HCT116 (cell line): ENCODE measurements at regions not wholly inside any gene's neighbourhood (a gene's known extent, or its start where the extent isn't known, plus 50 kb on each side); places are given as distances from the start of the nearest gene placed in this dataset.

Experiments
- ATAC-seq: fragments of 200-7000 bp; cut with Tn5 transposase; 2 replicates; pipeline ENCODE4 v1.9.1; 2020; ENCODE audit warnings: mild to moderate bottlenecking, moderate library complexity
- BruUV-seq: library from RNA; stranded (reverse); fragments of 400-500 nt; replicated peaks from 2 replicates; lab custom pipeline; 2021; lab: Mats Ljungman, UMichigan
- CTCF ChIA-PET: fragments of 300-600 bp; sonication (Branson Sonifier 250); formaldehyde crosslinking; loops from one replicate; lab custom pipeline; 2021; ENCODE audit warnings: antibody characterized with exemption; lab: Charles Lee
- POLR2A ChIA-PET: fragments of 300-600, 350-600 bp; sonication (Branson Sonifier 250); formaldehyde crosslinking; loops from one replicate; lab custom pipeline; 2021; ENCODE audit warnings: antibody characterized with exemption; lab: Charles Lee
- RAD21 ChIA-PET, 2 experiments: fragments of 300-600 bp; sonication (Branson Sonifier 250); formaldehyde crosslinking; loops; one replicate each; lab custom pipeline; 2023; ENCODE audit warnings: low total read pairs in 2 of 2; ENCODE audit not compliant: uncharacterized antibody in 2 of 2, unreplicated experiment in 2 of 2, low non-redundant PET in 1 of 2; lab: Charles Lee
- DNase-seq: peaks from one replicate; pipeline ENCODE4 v3.0.0-alpha.2; 2010; ENCODE audit warnings: low read depth, low spot score
- H2AFZ ChIP-seq: fragments of 200-600 bp; shearing (Covaris generic), sonication (generic); 2 replicates; pipeline ENCODE4 v1.6.1; 2017; ENCODE audit warnings: low read depth, mixed run types, mixed read lengths, antibody characterized with exemption, low read length; ENCODE audit not compliant: poor library complexity, severe bottlenecking
- H3K27ac ChIP-seq: 2 replicates; pipeline ENCODE4 v1.5.1; 2012; ENCODE audit warnings: low read depth, low read length
- H3K27me3 ChIP-seq: fragments of 200-600 bp; sonication (generic); 2 replicates; pipeline ENCODE4 v1.6.1; 2016; ENCODE audit warnings: mixed run types, low read length, mixed read lengths; ENCODE audit not compliant: insufficient read depth
- H3K36me3 ChIP-seq, 2 experiments: fragments of 200-500 bp in 1 of 2; fragments of 200-600 bp in 1 of 2; sonication (Bioruptor generic) in 1 of 2; sonication (generic) in 1 of 2; 2 replicates each; pipeline versions ENCODE4 v1.5.1 to v1.6.1; 2014 to 2016; ENCODE audit warnings: low read length in 2 of 2, inconsistent platforms in 1 of 2, mixed read lengths in 1 of 2, mixed run types in 1 of 2; ENCODE audit not compliant: insufficient read depth in 2 of 2, control insufficient read depth in 1 of 2
- H3K4me1 ChIP-seq, 2 experiments: fragments of 200-600 bp in 1 of 2; sonication (generic) in 1 of 2; 2 replicates each; pipeline versions ENCODE4 v1.5.1 to v1.6.1; 2012 to 2017; ENCODE audit warnings: low read length in 2 of 2, inconsistent platforms in 1 of 2, mild to moderate bottlenecking in 1 of 2, mixed read lengths in 1 of 2, mixed run types in 1 of 2, moderate library complexity in 1 of 2; ENCODE audit not compliant: insufficient read depth in 2 of 2, control insufficient read depth in 1 of 2
- H3K4me2 ChIP-seq: fragments of 200-600 bp; sonication (generic); 2 replicates; pipeline ENCODE4 v1.6.1; 2017; ENCODE audit warnings: mixed run types, low read length, mixed read lengths
- H3K4me3 ChIP-seq, 2 experiments: fragments of 200-600 bp in 1 of 2; sonication (generic) in 1 of 2; replicated peaks in 1 of 2; 2 replicates each; pipeline ENCODE4 v1.5.1; 2011 to 2016; ENCODE audit warnings: low read length in 2 of 2, control low read depth in 1 of 2, low read depth in 1 of 2, mild to moderate bottlenecking in 1 of 2, mixed read lengths in 1 of 2, mixed run types in 1 of 2
- H3K79me2 ChIP-seq: fragments of 200-600 bp; sonication (generic); 2 replicates; pipeline ENCODE4 v1.6.1; 2017; ENCODE audit warnings: mild to moderate bottlenecking, mixed run types, low read length, moderate library complexity, mixed read lengths; ENCODE audit not compliant: insufficient read depth
- H3K9ac ChIP-seq: fragments of 200-600 bp; sonication (generic); 2 replicates; pipeline ENCODE4 v1.6.1; 2016; ENCODE audit warnings: low read length, mixed read lengths
- H3K9me2 ChIP-seq: fragments of 200-600 bp; sonication (generic), shearing (Covaris generic); 2 replicates; pipeline ENCODE4 v1.6.1; 2017; ENCODE audit warnings: mixed run types, mild to moderate bottlenecking, moderate library complexity; ENCODE audit not compliant: insufficient read depth
- H3K9me3 ChIP-seq, 2 experiments: fragments of 200-500 bp in 1 of 2; fragments of 200-600 bp in 1 of 2; sonication (Bioruptor generic) in 1 of 2; sonication (generic) in 1 of 2; 2 replicates each; pipeline ENCODE4 v1.6.1; 2014 to 2017; ENCODE audit warnings: low read length in 2 of 2, mixed read lengths in 2 of 2, inconsistent platforms in 1 of 2, low read depth in 1 of 2, mild to moderate bottlenecking in 1 of 2, mixed run types in 1 of 2, moderate library complexity in 1 of 2; ENCODE audit not compliant: control insufficient read depth in 1 of 2, insufficient read depth in 1 of 2
- H4K20me1 ChIP-seq: fragments of 200-600 bp; sonication (generic), shearing (Covaris generic); 2 replicates; pipeline ENCODE4 v1.6.1; 2017; ENCODE audit warnings: mixed run types, mild to moderate bottlenecking, moderate library complexity; ENCODE audit not compliant: insufficient read depth
- CBX3 ChIP-seq: IDR thresholded peaks from 2 replicates; pipeline ENCODE4 v1.6.1; 2012; ENCODE audit warnings: low read depth
- CEBPB ChIP-seq: IDR thresholded peaks from 2 replicates; pipeline ENCODE4 v1.6.1; 2012; ENCODE audit warnings: low read depth
- EGR1 ChIP-seq: IDR thresholded peaks from 2 replicates; pipeline ENCODE4 v1.6.1; 2012; ENCODE audit warnings: low read depth
- EZH2 ChIP-seq: fragments of 200-600 bp; sonication (generic); IDR thresholded peaks from 2 replicates; pipeline ENCODE4 v1.6.1; 2017; ENCODE audit warnings: antibody characterized with exemption, mixed run types
- FOSL1 ChIP-seq: IDR thresholded peaks from 2 replicates; pipeline ENCODE4 v1.6.1; 2012; ENCODE audit warnings: low read depth
- JUND ChIP-seq: IDR thresholded peaks from 2 replicates; pipeline ENCODE4 v1.6.1; 2012
- POLR2A ChIP-seq: IDR thresholded peaks from 2 replicates; pipeline ENCODE4 v1.7.0; 2011; ENCODE audit warnings: borderline replicate concordance; ENCODE audit not compliant: insufficient read depth, insufficient read length; ENCODE audit errors: extremely low read depth
- RAD21 ChIP-seq: IDR thresholded peaks from 2 replicates; pipeline ENCODE4 v1.6.1; 2012; ENCODE audit warnings: low read depth, mild to moderate bottlenecking
- SIN3A ChIP-seq: IDR thresholded peaks from 2 replicates; pipeline ENCODE4 v1.6.1; 2012; ENCODE audit warnings: low read depth
- SP1 ChIP-seq: IDR thresholded peaks from 2 replicates; pipeline ENCODE4 v1.6.1; 2012; ENCODE audit warnings: low read depth
- SRF ChIP-seq: IDR thresholded peaks from 2 replicates; pipeline ENCODE4 v1.6.1; 2012; ENCODE audit warnings: low read depth
- TCF7L2 ChIP-seq: IDR thresholded peaks from 2 replicates; pipeline ENCODE4 v1.7.0; 2011; ENCODE audit warnings: borderline replicate concordance, inconsistent platforms; ENCODE audit not compliant: insufficient read depth, insufficient read length; ENCODE audit errors: extremely low read depth
- YY1 ChIP-seq: IDR thresholded peaks from 2 replicates; pipeline ENCODE4 v1.6.1; 2011; ENCODE audit warnings: low read length, low read depth, moderate library complexity, mild to moderate bottlenecking; ENCODE audit not compliant: insufficient replicate concordance; ENCODE audit errors: extremely low read depth
- ZFX ChIP-seq: fragments of 450-650 bp; IDR thresholded peaks from 2 replicates; pipeline ENCODE4 v1.6.1; 2017
- ZNF274 ChIP-seq: fragments of 200-500 bp; sonication (Bioruptor generic); IDR thresholded peaks from 2 replicates; pipeline ENCODE4 v1.6.1; 2014; ENCODE audit warnings: mild to moderate bottlenecking, low read depth, low read length, inconsistent platforms
- intact Hi-C: fragments of 100-400 bp; cut with micrococcal nuclease; formaldehyde crosslinking; loops from 2 replicates; pipeline ENCODE4 v1.10.0; 2022
- TF ChIP-seq, protein P1 (sequence below): IDR thresholded peaks from 2 replicates; pipeline ENCODE4 v1.6.1; 2012; ENCODE audit warnings: low read depth
- TF ChIP-seq, protein P2 (sequence below): IDR thresholded peaks from 2 replicates; pipeline ENCODE4 v1.6.1; 2012
- TF ChIP-seq, protein P3 (sequence below): IDR thresholded peaks from 2 replicates; pipeline ENCODE4 v1.6.1; 2011; ENCODE audit warnings: mild to moderate bottlenecking, low read length, moderate library complexity; ENCODE audit not compliant: insufficient replicate concordance; ENCODE audit errors: extremely low read depth

DNA sequence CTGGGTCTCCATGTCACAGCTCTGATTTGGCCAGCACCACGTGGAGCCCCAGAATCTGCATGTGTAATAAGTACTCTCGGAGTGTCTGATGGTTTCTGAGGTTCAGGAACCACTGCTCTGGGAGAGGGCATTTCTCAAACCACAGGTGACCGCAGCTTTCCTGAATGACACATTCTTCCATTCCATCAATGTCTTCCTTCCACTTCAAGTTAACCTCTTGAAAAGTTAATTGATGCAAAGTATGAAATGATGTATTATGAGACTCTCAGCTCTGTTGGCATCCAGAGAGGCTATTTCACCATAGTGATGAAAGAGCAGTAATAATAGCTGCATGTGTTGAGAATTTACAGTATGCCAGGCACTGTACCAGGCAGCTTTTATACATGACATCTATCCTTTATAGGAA lies 61.3 kb upstream of the CRIM1 start (continued):
- TF ChIP-seq, protein P1, sequence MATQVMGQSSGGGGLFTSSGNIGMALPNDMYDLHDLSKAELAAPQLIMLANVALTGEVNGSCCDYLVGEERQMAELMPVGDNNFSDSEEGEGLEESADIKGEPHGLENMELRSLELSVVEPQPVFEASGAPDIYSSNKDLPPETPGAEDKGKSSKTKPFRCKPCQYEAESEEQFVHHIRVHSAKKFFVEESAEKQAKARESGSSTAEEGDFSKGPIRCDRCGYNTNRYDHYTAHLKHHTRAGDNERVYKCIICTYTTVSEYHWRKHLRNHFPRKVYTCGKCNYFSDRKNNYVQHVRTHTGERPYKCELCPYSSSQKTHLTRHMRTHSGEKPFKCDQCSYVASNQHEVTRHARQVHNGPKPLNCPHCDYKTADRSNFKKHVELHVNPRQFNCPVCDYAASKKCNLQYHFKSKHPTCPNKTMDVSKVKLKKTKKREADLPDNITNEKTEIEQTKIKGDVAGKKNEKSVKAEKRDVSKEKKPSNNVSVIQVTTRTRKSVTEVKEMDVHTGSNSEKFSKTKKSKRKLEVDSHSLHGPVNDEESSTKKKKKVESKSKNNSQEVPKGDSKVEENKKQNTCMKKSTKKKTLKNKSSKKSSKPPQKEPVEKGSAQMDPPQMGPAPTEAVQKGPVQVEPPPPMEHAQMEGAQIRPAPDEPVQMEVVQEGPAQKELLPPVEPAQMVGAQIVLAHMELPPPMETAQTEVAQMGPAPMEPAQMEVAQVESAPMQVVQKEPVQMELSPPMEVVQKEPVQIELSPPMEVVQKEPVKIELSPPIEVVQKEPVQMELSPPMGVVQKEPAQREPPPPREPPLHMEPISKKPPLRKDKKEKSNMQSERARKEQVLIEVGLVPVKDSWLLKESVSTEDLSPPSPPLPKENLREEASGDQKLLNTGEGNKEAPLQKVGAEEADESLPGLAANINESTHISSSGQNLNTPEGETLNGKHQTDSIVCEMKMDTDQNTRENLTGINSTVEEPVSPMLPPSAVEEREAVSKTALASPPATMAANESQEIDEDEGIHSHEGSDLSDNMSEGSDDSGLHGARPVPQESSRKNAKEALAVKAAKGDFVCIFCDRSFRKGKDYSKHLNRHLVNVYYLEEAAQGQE: no peak
- TF ChIP-seq EGR1: no peak

DNA sequence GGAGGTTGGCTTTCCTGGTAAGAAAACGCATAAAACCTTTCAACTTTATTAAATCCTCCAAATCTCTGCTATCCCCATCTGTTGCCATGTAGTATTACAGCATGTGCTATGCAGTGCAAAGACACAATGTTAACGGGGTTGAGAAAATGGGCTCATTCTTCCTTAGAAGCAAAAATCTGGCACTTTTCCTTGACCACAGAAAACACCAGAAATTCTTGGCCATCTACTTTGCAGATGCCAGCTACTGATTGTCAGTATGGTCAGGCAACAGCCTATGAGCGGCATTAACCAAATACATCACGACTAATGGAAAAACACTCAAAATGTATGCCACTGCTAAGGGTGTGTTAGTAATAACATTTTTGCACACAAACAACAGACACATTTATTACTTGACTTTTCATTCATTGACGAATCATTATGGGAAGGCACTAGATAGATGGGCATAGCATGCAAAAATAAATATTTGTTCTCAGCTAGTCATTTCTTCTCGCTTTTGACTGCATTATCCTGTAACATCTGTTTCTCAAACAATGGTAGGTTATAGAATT lies 65.2 kb upstream of the CRIM1 start:
- no peak for ATAC-seq
- no peak overlapping the region for H3K9ac ChIP-seq
- no peak overlapping the region for H3K4me2 ChIP-seq
- H3K9me3 ChIP-seq: no peaks in the 10 kb centered on the region
- DNase-seq: no peak
- H2AFZ ChIP-seq: no peak overlapping the region
- ChIA-PET RAD21 (no interaction called here), POLR2A (no interaction called here), CTCF (no interaction called here)
- no peak for TF ChIP-seq SRF
- no peak for TF ChIP-seq POLR2A
- TF ChIP-seq, protein P2, sequence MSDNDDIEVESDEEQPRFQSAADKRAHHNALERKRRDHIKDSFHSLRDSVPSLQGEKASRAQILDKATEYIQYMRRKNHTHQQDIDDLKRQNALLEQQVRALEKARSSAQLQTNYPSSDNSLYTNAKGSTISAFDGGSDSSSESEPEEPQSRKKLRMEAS: no peak
- TF ChIP-seq ZFX: no peak
- TF ChIP-seq JUND: no peak
- no peak for TF ChIP-seq TCF7L2
- TF ChIP-seq, protein P1: no peak
- no peak for TF ChIP-seq CEBPB
- TF ChIP-seq CBX3: no peak
- TF ChIP-seq SIN3A: no peak
- no peak for TF ChIP-seq SP1
- TF ChIP-seq ZNF274: no peak
- TF ChIP-seq RAD21: no peak
- TF ChIP-seq EZH2: no peak
- no peak for TF ChIP-seq YY1
- TF ChIP-seq, protein P3, sequence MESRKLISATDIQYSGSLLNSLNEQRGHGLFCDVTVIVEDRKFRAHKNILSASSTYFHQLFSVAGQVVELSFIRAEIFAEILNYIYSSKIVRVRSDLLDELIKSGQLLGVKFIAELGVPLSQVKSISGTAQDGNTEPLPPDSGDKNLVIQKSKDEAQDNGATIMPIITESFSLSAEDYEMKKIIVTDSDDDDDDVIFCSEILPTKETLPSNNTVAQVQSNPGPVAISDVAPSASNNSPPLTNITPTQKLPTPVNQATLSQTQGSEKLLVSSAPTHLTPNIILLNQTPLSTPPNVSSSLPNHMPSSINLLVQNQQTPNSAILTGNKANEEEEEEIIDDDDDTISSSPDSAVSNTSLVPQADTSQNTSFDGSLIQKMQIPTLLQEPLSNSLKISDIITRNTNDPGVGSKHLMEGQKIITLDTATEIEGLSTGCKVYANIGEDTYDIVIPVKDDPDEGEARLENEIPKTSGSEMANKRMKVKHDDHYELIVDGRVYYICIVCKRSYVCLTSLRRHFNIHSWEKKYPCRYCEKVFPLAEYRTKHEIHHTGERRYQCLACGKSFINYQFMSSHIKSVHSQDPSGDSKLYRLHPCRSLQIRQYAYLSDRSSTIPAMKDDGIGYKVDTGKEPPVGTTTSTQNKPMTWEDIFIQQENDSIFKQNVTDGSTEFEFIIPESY: no peak
- TF ChIP-seq FOSL1: no peak
- H3K79me2 ChIP-seq: no peaks in the 10 kb centered on the region
- H3K36me3 ChIP-seq: no peaks in the 10 kb centered on the region
- H3K4me1 ChIP-seq: no peaks in the 10 kb centered on the region
- no TSS peak for BruUV-seq
- H3K9me2 ChIP-seq: no peaks in the 10 kb centered on the region
- H3K4me3 ChIP-seq: no peak overlapping the region
- intact Hi-C loops: no loop called here
- H3K27me3 ChIP-seq: no peaks in the 10 kb centered on the region
- no peaks in the 10 kb centered on the region for H4K20me1 ChIP-seq
- no peak overlapping the region for H3K27ac ChIP-seq
